GM21381 (cell line): ENCODE measurements at regions not wholly inside any gene's neighbourhood (a gene's known extent, or its start where the extent isn't known, plus 50 kb on each side); places are given as distances from the start of the nearest gene placed in this dataset.
"Not testable (repeated sequence)": the region's sequence is repeated elsewhere in the genome, so short reads cannot be mapped to it uniquely, and the experiment has no call there.

Source experiments
- ATAC-seq: cut with Tn5 transposase; IDR thresholded peaks from one replicate; pipeline ENCODE4 v1.9.1; 2021; ENCODE audit warnings: mild to moderate bottlenecking, moderate library complexity; ENCODE audit not compliant: unreplicated experiment

GRCh38 chr5:5902678-5903646 lies 475.4 kb downstream of the MED10 start:
- no peak for ATAC-seq

- ATAC-seq: no peak
These were observed 477.9 kb downstream of the ICE1 start for GRCh38 chr5:5900350-5900749.

DNA sequence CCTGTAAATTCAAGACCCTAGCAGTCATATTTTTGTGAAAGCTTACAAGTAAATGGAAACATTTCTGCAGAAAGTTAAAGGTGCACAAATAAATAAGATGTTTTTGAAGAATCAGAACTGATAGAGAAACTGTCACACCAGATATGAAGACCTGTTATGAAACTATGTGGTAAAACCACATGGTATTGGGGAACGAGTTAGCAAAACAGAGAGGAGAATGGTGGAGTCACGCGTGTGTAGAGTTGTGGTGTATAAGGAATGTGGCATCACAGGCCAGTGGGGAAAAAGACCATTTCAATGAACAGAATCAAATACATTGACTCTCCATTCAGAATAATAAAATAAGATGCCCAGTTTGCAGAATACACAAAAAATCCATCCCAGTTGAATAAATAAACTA lies 477.2 kb downstream of the ICE1 start:
- ATAC-seq: no peak

DNA sequence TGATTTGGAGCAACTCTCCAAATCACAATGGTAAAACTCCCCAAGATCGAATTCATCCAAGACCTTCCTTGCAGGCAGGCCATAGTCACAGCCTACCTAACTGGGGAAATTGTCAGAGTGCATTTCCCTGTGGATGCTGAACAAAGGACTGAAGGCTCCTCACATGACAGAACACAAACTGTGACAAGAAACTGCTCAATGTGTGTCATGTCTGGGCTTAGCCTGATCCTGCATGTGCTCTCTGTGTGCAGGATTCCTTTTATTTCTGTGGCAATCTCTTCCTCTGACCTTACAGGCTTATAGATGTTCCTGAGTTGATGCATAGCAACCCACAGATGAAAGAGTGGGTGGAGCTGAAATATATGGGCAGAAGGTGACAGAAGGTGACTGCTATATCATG lies 465.8 kb downstream of the ICE1 start:
- no peak for ATAC-seq

GRCh38 chr5:5887833-5888232 lies 465.4 kb downstream of the ICE1 start:
- ATAC-seq: no peak

DNA sequence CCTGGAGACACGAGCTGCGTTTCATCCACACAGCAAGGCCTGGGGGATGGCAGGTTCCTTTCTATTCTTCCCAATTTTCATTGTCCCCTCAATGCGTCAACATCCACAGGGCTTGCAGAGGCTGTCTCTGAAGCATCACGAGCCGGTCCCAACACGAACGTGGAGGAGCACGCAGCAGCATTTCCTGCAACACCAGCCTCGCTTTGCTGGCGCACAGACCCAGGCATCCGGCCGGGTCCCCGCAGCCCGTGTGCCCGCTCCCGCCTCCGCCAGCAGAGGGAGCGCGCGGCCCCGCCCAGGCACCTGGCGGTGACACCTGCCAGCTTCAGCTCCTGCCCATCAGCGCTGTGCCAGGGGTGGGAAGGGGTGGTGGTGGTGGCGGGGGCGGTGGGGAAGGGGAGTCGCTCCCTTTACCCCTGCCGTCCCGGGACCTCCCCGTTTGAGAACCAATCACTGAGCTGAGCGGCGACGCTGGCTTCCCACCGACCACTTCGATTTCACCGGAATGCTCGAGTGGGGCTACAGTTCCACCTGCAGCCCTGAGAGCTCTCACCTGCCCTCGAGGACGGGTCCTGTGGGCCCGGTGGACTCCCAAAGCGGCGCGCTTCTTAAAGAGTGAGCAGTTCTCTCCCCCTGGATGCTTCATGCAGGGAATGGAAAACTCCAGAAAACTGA lies 464.5 kb downstream of the ICE1 start:
- peak; percentile 76 for ATAC-seq

- no peak for ATAC-seq
These were observed 463.9 kb downstream of the ICE1 start for GRCh38 chr5:5886353-5886752.

DNA sequence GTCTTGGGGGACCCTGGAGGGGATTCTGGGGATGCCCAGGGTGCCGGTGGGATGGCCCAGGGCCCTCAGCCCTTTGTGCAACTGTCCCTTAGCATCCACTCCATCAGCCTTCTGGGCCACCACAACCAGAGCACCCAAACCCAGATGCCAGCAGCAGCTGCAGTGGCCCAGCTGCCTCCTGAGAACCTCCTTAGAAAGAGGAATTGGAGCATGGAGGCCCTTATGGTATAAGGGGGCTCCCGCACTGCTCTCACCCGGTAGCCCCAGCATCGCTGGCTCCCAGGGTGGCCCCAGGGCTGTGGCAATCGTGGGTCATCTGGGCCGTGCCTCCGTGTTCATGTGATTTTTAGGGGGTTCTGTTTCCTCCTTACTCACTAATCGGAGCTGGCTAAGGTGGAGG lies 463.3 kb downstream of the ICE1 start:
- no peak for ATAC-seq

- ATAC-seq: no peak
These were observed 462.1 kb downstream of the ICE1 start for GRCh38 chr5:5884593-5884992.

DNA sequence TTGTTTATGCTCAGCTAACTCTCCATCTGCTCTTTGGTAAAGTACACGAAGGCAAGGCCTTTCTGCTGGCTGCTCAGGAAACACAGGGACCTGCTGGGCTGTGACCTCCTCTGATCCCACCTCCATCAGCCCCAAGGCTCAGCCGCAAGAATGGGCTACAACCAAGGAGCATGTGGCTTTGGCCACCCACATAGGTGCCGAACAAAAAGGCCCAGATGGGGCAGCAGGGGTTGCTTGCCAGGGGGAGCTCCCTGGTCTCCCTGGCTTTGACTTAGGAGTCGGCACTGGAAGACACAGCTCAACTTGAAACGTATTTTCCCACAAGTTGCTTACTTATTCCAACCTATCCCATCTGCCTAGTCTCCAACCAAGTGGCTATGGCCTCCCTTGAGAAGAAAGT lies 461.1 kb downstream of the ICE1 start:
- no peak for ATAC-seq

GRCh38 chr5:5883146-5883545 lies 460.7 kb downstream of the ICE1 start:
- ATAC-seq: no peak

DNA sequence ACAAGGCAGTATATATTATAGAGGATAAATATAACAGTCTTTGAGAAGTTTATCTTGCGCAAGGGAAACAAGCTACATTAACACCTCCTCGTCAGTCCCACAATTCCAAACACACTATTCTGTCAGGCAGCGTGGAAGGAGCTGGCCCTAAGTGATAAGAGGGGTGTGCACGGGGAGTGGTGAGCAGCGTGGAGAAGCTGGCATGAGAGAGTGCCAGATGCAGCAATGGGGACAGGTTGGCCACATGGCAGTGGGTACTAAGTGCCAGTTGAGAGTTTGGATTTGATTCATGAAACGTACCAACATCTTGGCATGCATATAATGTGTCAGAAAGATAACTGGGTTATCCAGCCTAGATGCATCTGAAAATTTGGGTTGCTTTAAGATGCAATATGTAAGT lies 460.2 kb downstream of the ICE1 start:
- no peak for ATAC-seq

GRCh38 chr5:5881294-5881693 lies 458.8 kb downstream of the ICE1 start:
- no peak for ATAC-seq

GRCh38 chr5:5880077-5880763 lies 457.7 kb downstream of the ICE1 start:
- no peak for ATAC-seq

- no peak for ATAC-seq
These were observed 434.9 kb downstream of the ICE1 start for GRCh38 chr5:5857396-5857795.

GRCh38 chr5:5854087-5854486 lies 431.6 kb downstream of the ICE1 start:
- no peak for ATAC-seq

- no peak for ATAC-seq
These were observed 416.0 kb downstream of the ICE1 start for GRCh38 chr5:5838493-5838892.

DNA sequence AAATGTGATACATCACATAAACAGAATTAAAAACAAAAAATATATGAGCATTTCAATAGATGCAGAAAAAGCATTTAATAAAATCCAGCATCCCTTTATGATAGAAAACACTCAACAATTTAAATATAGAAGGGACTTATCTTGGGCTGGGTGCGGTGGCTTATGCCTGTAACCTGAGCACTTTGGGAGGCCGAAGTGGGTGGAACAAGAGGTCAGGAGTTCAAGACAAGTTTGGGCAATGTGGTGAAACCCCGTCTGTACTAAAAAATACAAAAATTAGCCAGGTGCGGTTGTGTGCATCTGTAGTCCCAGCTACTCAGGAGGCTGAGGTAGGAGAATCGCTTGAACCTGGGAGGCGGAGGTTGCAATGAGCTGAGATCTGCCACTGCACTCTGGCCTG lies 409.1 kb downstream of the ICE1 start:
- not testable (repeated sequence) for ATAC-seq

DNA sequence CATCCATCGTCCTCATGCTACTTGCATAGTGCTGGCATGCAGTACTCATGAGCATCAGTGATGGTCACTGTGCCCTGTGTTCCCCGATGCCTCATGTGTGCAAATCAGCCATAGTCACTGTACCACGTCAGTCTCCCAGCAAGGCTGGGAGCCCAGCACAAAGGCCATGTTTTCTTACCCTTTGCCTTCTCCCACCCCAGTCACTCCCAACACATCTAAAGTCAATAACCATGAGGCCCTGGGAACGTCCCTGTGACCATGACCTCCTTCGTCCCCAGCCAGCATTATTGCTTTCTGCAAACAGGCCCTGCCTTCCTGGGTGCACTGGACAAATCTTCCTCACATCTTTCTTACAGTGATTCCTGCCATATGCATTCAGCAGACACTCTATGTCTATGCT lies 406.1 kb downstream of the ICE1 start:
- no peak for ATAC-seq

- no peak for ATAC-seq
These were observed 404.4 kb downstream of the ICE1 start for GRCh38 chr5:5826911-5827310.

DNA sequence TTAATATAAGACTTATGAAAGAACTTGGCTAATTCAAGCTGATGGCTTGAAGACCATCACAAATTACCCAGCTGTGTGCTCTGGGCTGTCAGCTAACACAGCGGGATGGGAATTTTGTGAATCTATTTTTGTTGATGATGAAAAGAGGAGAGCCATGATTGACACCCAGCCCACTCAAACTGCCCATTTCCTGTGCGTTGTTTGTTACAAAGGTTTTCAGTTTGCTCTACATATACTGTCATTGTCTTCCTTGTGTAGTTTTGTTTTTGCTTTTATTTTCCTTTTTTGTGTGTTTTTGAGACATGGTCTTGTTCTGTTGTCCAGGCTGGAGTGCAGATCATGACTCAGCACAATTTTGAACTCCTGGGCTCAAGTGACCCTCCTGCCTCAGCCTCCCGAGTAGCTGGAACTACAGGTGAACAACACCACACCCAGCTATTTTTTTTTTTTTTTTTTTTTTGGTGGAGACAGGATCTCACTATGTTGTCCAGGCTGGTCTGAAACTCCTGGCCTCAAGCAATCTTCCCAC lies 400.3 kb downstream of the ICE1 start:
- no peak for ATAC-seq
